H1 (cell line): ENCODE measurements at regions not wholly inside any gene's neighbourhood (a gene's known extent, or its start where the extent isn't known, plus 50 kb on each side); places are given as distances from the start of the nearest gene placed in this dataset.

ENCODE experiments used
- CREB1 ChIP-seq: IDR thresholded peaks from 2 replicates; pipeline ENCODE4 v1.6.1; 2012; ENCODE audit warnings: inconsistent platforms
- EP300 ChIP-seq, 2 experiments: IDR thresholded peaks; 1 replicate in 1 of 2; 2 replicates in 1 of 2; pipeline ENCODE4 v1.6.1; 2011 to 2012; ENCODE audit warnings: low read depth in 2 of 2, low read length in 2 of 2, mild to moderate bottlenecking in 2 of 2, borderline replicate concordance in 1 of 2, inconsistent platforms in 1 of 2, moderate library complexity in 1 of 2
- SP1 ChIP-seq: IDR thresholded peaks from 2 replicates; pipeline ENCODE4 v1.6.1; 2011; ENCODE audit warnings: low read depth, low read length
- USF2 ChIP-seq: IDR thresholded peaks from 2 replicates; pipeline ENCODE4 v1.6.1; 2011; ENCODE audit warnings: low read length, improper control_type of control experiment
- YY1 ChIP-seq: IDR thresholded peaks from 2 replicates; pipeline ENCODE4 v1.6.1; 2011; ENCODE audit warnings: low read depth, mild to moderate bottlenecking, low read length

GRCh38 chr2:145137901-145138300, 618.0 kb upstream of the ZEB2 start (continued):
- TF ChIP-seq YY1: no peak
- TF ChIP-seq SP1: no peak
- no peak for TF ChIP-seq EP300 (IDR thresholded peaks at IDR 0.05; ENCODE audit: borderline replicate concordance in 1 of 2, low read depth in 2 of 2, low read length in 2 of 2)
- no peak for TF ChIP-seq USF2
- no peak for TF ChIP-seq CREB1
